Islet of Langerhans (tissue), 1 donor: ENCODE measurements at regions not wholly inside any gene's neighbourhood (a gene's known extent, or its start where the extent isn't known, plus 50 kb on each side); places are given as distances from the start of the nearest gene placed in this dataset.

Source experiments
- FAIRE-seq: peaks from one replicate; lab custom pipeline; 2011; peaks lifted over from hg19 to GRCh38; lab: Jason Lieb, UNC

DNA sequence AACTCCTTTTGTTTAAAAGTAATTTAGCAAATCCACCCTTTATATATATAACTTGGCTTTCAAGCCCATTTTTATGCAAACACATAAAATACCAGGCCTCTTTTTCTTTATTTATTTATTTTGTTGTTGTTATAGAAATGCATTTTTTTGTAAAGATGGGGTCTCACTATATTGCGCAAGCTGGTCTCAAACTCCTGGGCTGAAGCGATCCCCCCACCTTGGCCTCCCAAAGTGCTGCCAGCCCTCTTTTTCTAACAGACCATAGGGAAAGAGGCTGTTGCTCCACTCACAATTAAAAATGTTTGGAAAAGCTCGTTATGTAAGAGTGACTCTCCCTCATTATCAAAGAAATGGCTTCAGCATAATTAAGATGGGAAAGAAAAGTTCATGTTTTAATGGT lies 440.9 kb downstream of the HACE1 start:
- FAIRE-seq, result no peak

- FAIRE-seq, result no peak
Measured at GRCh38 chr6:104418125-104418524, 441.6 kb downstream of the HACE1 start.

- no peak for FAIRE-seq
Measured at GRCh38 chr6:104414723-104415122, 445.0 kb downstream of the HACE1 start.

DNA sequence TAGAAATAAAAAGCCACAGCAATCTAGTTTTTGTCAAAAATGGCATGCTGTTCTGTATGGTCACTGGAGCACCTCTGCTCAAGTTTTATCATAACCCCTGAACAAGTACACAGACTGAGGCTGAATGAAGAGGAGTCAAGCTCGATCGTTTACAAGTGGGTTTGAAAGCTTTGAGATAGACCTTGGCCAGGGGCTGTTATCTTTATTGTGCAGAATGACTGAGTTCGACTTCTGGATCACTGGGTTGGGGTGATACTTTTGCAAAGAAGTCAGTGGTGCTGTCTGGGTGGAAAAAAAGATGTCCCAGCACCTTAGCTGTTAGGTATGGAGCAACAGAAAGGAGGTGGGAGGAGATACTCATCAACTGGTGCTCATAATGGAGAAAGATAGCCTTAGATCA lies 446.0 kb downstream of the HACE1 start:
- no peak for FAIRE-seq

DNA sequence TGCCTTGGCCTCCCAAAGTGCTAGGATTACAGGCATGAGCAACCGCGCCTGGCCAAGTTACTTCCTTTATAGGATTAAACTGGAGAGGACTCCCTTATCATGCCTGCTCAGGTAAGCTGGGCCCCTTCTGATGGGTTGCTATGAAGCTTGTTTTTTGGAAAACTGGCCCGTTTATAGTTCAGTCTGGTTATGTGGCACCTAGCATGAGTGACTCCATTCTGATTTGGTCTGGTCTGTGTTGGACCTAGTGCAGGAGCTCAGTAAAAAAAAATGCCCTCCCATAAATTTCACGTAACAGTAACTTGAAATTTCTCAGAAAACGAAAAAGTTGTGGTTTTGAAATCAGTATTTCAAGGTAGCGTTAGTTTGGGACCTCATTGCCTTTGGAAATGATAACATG lies 448.4 kb downstream of the HACE1 start:
- FAIRE-seq, result no peak

DNA sequence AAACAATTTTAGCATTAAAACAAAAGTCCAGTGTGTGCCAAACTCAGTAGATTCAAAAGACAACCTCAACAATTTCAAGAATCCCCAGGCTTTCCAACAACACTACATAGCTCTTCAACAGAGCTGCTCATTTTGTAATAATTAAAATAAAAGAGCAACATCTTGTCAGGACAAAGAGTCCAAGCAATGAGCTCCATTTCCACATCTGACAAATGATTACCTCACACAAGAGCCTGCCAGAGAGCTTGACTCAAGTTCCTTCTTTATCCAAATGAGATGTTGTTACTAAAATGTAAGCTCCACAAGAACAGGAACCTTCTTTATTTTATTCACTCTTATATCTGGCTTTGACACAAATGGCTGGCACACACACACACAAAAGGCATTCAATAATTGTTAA lies 449.8 kb downstream of the HACE1 start:
- FAIRE-seq, result no peak

- FAIRE-seq, result no peak
Measured at GRCh38 chr6:104407957-104408356, 451.8 kb downstream of the HACE1 start.

DNA sequence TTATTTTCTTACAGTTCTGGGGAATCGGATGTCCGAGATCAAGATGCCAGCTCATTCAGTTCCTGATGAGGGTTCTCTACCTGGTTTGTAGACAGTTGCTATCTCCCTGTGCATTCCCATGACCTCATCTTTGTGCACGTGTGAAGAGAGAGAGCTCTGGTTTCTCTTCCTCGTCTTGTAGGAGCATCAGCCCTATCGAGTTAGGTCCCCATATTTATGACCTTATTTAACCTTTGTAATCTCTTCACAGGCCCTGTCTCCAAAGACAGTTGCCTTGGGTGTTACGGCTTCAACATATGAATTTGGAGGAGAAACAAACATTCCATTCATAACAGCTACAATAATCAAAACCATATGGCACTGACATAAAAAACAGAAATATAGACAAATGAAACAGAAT lies 455.3 kb downstream of the HACE1 start:
- FAIRE-seq, result no peak

GRCh38 chr6:104402572-104402971 lies 457.1 kb downstream of the HACE1 start:
- no peak for FAIRE-seq

- FAIRE-seq, result no peak
Measured at GRCh38 chr6:104401926-104402325, 457.8 kb downstream of the HACE1 start.

- no peak for FAIRE-seq
Measured at GRCh38 chr6:104400844-104401243, 458.9 kb downstream of the HACE1 start.

DNA sequence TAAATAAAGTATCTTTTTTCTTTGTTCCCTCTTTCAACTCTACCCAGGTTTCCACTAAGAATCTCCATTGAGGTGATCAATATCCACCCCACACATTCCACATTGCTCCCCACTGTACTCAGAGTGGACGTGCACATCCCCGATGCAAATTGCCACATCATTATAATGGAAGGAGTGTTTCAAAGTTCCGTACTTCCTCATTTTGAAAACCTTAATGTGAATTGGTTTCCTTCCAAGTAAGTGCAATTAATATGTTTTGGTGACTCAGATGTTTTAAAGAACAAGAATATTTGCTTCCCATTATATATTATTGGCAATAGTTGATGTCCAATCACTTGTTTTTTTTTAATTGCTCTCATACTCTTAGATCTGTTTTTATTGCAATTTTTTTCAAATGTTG lies 463.6 kb downstream of the HACE1 start:
- FAIRE-seq, result no peak

DNA sequence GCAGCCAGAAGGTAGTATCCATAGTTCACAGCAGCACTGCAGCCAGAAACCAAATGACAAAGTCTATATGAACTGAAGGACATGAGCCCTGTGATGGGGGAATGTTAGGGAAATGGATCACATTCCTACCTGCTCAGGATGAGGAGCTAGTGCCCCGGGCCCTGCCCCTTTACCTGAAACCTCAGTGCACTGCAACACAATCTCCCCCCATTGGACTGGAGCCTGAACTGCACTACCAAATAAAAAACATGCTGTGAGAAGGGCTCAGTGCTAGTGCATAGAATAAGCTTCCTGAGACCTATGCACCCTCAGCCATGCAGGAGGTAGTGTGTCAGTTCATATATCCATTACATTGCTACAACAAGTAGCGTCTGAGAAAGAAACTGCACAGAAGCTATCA lies 477.8 kb downstream of the HACE1 start:
- FAIRE-seq, result no peak

- FAIRE-seq, result no peak
Measured at GRCh38 chr6:104365451-104366234, 494.1 kb downstream of the HACE1 start.

DNA sequence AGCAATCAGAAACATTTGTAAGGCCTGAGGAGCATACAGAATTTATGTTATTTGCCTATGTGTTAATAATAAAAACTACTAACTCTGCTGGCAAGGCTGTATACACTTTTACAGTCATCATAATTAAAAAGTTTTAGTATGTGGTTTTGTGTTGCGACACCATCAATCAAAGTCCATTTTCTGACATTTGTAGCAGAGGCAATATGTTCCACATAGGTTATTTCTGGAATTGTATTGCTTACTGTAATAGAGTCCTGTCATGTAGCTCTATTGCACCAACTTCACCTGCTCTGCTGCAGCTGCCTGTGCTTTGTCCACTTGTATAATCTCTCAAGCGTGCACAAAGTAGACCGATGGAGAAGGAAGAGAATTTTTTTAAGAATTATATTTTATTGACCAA lies 501.8 kb downstream of the HACE1 start:
- FAIRE-seq, result no peak

GRCh38 chr6:104356197-104356596 lies 503.5 kb downstream of the HACE1 start:
- no peak for FAIRE-seq

DNA sequence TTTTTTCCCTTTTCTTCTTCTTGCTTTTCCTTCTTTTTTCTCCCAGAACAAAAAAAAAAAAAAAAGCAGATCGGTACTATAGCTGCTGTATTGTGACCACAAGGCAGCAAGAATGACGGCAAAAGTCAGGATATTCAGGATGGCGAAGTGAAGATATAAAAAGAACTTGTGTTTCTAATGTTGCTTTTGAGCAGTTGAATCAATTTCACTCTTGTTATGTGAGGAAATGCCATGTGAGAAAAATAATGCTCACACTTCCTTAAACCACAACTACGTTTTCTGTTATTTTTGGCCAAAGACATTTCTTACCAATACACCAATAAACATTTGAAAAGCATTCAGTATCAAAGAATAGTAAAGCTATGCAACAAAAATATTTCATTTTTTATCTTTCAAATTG lies 510.5 kb downstream of the HACE1 start:
- no peak for FAIRE-seq

DNA sequence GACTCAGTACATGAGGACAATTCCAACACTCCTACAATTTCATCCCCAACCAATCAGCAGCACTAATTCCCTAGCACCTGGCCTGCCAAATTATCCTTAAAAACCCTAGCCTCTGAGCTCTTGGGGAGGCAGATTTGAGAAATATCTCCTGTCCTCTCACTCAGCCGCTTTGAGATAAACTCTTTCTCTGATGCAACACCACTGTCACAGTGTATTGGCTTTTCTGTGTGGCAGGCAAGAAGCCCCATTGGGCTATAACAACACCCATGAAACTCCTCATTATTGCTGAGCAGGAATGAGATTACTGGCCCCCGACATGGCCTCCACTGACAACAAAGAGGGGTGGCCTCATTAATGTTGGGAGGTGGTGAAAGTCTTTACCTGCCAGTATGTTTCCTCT lies 515.5 kb downstream of the HACE1 start:
- no peak for FAIRE-seq

DNA sequence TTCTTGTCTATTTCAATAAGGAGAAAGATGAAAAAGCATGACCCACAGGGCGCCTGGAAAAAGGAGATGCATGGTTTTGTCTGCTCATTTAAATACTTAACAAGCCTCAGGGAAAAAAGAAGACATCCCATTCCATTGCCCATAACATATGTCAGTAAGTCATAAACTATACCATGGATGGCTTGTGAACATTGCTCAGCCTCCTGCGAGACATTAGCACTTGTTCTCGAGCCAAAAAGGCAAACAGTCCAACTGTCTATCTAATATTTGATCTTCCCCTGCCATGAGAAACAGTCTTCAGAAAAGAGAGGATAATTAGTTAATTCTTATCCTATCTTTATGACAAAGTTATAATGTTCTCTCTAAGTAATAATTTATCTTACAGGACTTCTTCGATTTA lies 527.4 kb downstream of the HACE1 start:
- no peak for FAIRE-seq

DNA sequence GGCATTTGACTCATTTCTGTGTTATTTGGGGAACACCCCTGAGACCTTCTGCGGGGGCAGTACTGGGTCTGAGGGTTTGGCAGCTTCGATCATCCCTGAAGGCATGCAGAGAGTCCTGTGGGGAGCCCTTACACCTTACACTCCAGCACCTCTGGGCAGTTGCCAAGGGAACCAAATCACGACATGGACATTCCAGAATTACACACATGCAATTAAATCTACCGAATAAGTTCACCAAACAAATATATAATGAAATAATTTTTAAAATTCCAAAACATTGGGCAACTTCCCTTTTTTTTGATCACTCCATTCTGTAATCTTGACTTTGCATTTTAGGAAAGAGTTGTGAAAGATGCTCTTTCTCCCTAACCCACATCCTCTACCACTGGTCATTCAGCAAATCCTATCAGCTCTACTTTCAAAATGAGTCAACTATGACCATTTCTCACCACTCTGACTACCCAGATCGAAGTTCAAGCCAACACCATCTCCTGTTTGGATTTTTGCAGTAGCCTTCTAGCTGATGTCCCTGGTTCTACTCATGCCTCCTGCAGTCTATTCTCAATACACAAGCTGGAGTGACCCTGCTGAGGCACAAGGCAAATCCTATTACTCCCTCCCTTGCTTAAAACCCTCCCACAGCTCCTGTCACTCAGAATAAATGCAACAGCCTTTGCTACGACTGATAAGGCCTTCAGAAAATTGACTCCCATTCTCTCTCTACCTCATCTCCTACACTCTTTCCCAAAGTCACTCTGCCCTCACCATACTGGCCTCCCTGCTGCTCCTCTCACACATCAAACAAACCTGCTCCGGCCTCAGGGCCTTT lies 533.3 kb downstream of the HACE1 start:
- FAIRE-seq, result no peak

GRCh38 chr6:104325341-104326172 lies 534.2 kb downstream of the HACE1 start:
- peak; percentile 85 for FAIRE-seq

DNA sequence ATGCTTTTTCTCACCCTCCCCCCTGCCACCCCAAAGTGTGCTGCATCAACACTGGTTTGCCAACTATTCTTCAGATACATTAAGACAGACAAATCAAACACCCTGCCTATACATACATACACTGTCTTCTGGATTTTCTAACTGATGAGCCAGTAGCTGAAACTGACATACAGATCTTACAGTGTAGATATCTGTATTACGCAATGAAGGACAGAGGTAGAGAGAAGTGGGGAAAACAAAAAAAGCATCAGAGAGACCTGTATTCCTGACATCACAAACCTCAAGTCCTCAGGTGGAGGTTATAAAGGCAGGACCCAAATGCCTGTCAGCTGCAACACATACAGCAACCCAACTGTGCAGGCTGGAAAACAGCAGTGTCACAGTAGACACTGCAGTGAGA lies 535.4 kb downstream of the HACE1 start:
- no peak for FAIRE-seq

- no peak for FAIRE-seq
Measured at GRCh38 chr6:104322841-104323240, 536.9 kb downstream of the HACE1 start.
